Uterus (tissue), 3 donors: ENCODE measurements at regions not wholly inside any gene's neighbourhood (a gene's known extent, or its start where the extent isn't known, plus 50 kb on each side); places are given as distances from the start of the nearest gene placed in this dataset.

ENCODE experiments used
- DNase-seq, 2 donors: peaks; one replicate each; pipeline ENCODE4 v3.0.0-alpha.2; 2019 to 2020
- H3K27ac ChIP-seq, 2 donors: fragments of 200-600 bp; sonication (generic); 1 replicate in 1 of 2; 2 replicates in 1 of 2; pipeline ENCODE4 v1.5.1; 2016 to 2018
- H3K27me3 ChIP-seq, 2 donors: fragments of 200-600 bp; sonication (generic); one replicate each; pipeline ENCODE4 v1.5.1; 2018 to 2019; ENCODE audit warnings: control low read depth in 1 of 2
- H3K36me3 ChIP-seq, 2 donors: fragments of 200-600 bp; sonication (generic); one replicate each; pipeline ENCODE4 v1.5.1; 2019; ENCODE audit warnings: control low read depth in 1 of 2
- H3K4me1 ChIP-seq, 2 donors: fragments of 200-600 bp; sonication (generic); one replicate each; pipeline ENCODE4 v1.5.1; 2018 to 2019; ENCODE audit warnings: control low read depth in 1 of 2
- H3K4me3 ChIP-seq, 2 donors: fragments of 200-600 bp; sonication (generic); 1 replicate in 1 of 2; 2 replicates in 1 of 2; pipeline ENCODE4 v1.5.1; 2018 to 2019; ENCODE audit warnings: mild to moderate bottlenecking in 1 of 2
- H3K9me3 ChIP-seq, 2 donors: fragments of 200-600 bp; sonication (generic); one replicate each; pipeline ENCODE4 v1.5.1; 2019; ENCODE audit warnings: control low read depth in 1 of 2
- CTCF ChIP-seq, 4 experiments: fragments of 200-600 bp in 2 of 4; fragments of 450-650 bp in 2 of 4; sonication (generic) in 2 of 4; IDR thresholded peaks; one replicate each; pipeline ENCODE4 v1.5.1; 2016 to 2019; ENCODE audit warnings: antibody characterized with exemption in 4 of 4, mild to moderate bottlenecking in 2 of 4, moderate library complexity in 1 of 4
- POLR2A ChIP-seq, 2 donors: fragments of 450-650 bp; IDR thresholded peaks; one replicate each; pipeline ENCODE4 v1.6.1; 2016; ENCODE audit warnings: antibody characterized with exemption in 2 of 2, mild to moderate bottlenecking in 1 of 2, moderate library complexity in 1 of 2
- intact Hi-C: fragments of 100-400 bp; cut with DNase I; formaldehyde crosslinking; loops from one replicate; pipeline ENCODE4 v1.15.1; 2023; ENCODE audit warnings: low total_unique reads
- donor health status: DM: yes; HTN: yes; CAD: no.

GRCh38 chr19:30924069-30924636 is 425.1 kb downstream of the TSHZ3 start:
- TF ChIP-seq POLR2A (IDR thresholded peaks at IDR 0.05) (no peak), CTCF (IDR thresholded peaks at IDR 0.05) (no peak)
- H3K4me1 ChIP-seq: no peaks in the 10 kb centered on the region
- H3K27me3 ChIP-seq: no peaks in the 10 kb centered on the region
- DNase-seq: no peak
- no peaks in the 10 kb centered on the region for H3K9me3 ChIP-seq
- intact Hi-C loops: no loop called here
- no peaks in the 10 kb centered on the region for H3K36me3 ChIP-seq
- no peak overlapping the region for H3K4me3 ChIP-seq
- no peak overlapping the region for H3K27ac ChIP-seq

GRCh38 chr19:30923621-30924020 is 425.6 kb downstream of the TSHZ3 start:
- intact Hi-C loops: no loop called here
- H3K36me3 ChIP-seq: no peaks in the 10 kb centered on the region
- H3K4me1 ChIP-seq: no peaks in the 10 kb centered on the region
- no peak overlapping the region for H3K4me3 ChIP-seq
- TF ChIP-seq POLR2A (IDR thresholded peaks at IDR 0.05): no peak
- TF ChIP-seq CTCF (IDR thresholded peaks at IDR 0.05): no peak
- H3K27ac ChIP-seq: no peak overlapping the region
- H3K27me3 ChIP-seq: no peaks in the 10 kb centered on the region
- H3K9me3 ChIP-seq: no peaks in the 10 kb centered on the region
- DNase-seq: no peak

GRCh38 chr19:30923096-30923495 is 426.1 kb downstream of the TSHZ3 start:
- Histone ChIP-seq H3K4me1 (no peaks in the 10 kb centered on the region), H3K4me3 (no peak overlapping the region), H3K27ac (no peak overlapping the region), H3K36me3 (no peaks in the 10 kb centered on the region), H3K9me3 (no peaks in the 10 kb centered on the region), H3K27me3 (no peaks in the 10 kb centered on the region)
- DNase-seq: no peak
- TF ChIP-seq POLR2A (IDR thresholded peaks at IDR 0.05) (no peak), CTCF (IDR thresholded peaks at IDR 0.05) (no peak)
- intact Hi-C loops: no loop called here

- no peaks in the 10 kb centered on the region for H3K36me3 ChIP-seq
- H3K4me1 ChIP-seq: no peaks in the 10 kb centered on the region
- H3K4me3 ChIP-seq: no peak overlapping the region
- no peaks in the 10 kb centered on the region for H3K9me3 ChIP-seq
- H3K27ac ChIP-seq: no peak overlapping the region
- DNase-seq: no peak
- intact Hi-C loops: no loop called here
- TF ChIP-seq CTCF (IDR thresholded peaks at IDR 0.05) (no peak), POLR2A (IDR thresholded peaks at IDR 0.05) (no peak)
- no peaks in the 10 kb centered on the region for H3K27me3 ChIP-seq
These were observed 429.0 kb downstream of the TSHZ3 start for GRCh38 chr19:30920222-30920621.

GRCh38 chr19:30919737-30920136 is 429.5 kb downstream of the TSHZ3 start:
- H3K4me3 ChIP-seq: no peak overlapping the region
- intact Hi-C loops: no loop called here

More at GRCh38 chr19:30919737-30920136, 429.5 kb downstream of the TSHZ3 start:
- DNase-seq: no peak
- H3K27ac ChIP-seq: no peak overlapping the region
- H3K4me1 ChIP-seq: no peaks in the 10 kb centered on the region
- no peaks in the 10 kb centered on the region for H3K36me3 ChIP-seq
- TF ChIP-seq POLR2A (IDR thresholded peaks at IDR 0.05): no peak
- TF ChIP-seq CTCF (IDR thresholded peaks at IDR 0.05): no peak
- H3K9me3 ChIP-seq: no peaks in the 10 kb centered on the region
- H3K27me3 ChIP-seq: no peaks in the 10 kb centered on the region
